ENCODE measurements at regions not wholly inside any gene's neighbourhood (a gene's known extent, or its start where the extent isn't known, plus 50 kb on each side); places are given as distances from the start of the nearest gene placed in this dataset.

- Histone ChIP-seq H3K36me3 (ENCODE audit: insufficient read depth, low read length) (no peaks in the 10 kb centered on the region), H3K4me3 (ENCODE audit: low read length) (no peak overlapping the region), H3K9me3 (ENCODE audit: insufficient read depth, low read depth, low read length) (no peaks in the 10 kb centered on the region), H3K9ac (ENCODE audit: low read depth, low read length) (no peak overlapping the region), H3K4me1 (ENCODE audit: insufficient read depth, low read length) (peaks cover 17% of the 10 kb centered on the region; the same call in 1 of the 2 replicates), H3K27me3 (ENCODE audit: insufficient read depth, low read length) (no peaks in the 10 kb centered on the region), H3K27ac (ENCODE audit: low read depth, low read length) (no peak overlapping the region)
- 91% methylated on average over 1 of the region's 1 CpG for WGBS
These were observed 407.4 kb downstream of the SMARCA1 start for GRCh38 chrX:129115935-129116334.

- no peak overlapping the region for H3K9ac ChIP-seq (ENCODE audit: low read depth, low read length)
- no peaks in the 10 kb centered on the region for H3K27me3 ChIP-seq (ENCODE audit: insufficient read depth, low read length)
- no peaks in the 10 kb centered on the region for H3K36me3 ChIP-seq (ENCODE audit: insufficient read depth, low read length)
- peaks cover 17% of the 10 kb centered on the region; the same call in 1 of the 2 replicates for H3K4me1 ChIP-seq (ENCODE audit: insufficient read depth, low read length)
- no peak overlapping the region for H3K4me3 ChIP-seq (ENCODE audit: low read length)
- H3K27ac ChIP-seq (ENCODE audit: low read depth, low read length): no peak overlapping the region
- no peaks in the 10 kb centered on the region for H3K9me3 ChIP-seq (ENCODE audit: insufficient read depth, low read depth, low read length)
- 18% methylated on average over 1 of the region's 1 CpG for WGBS
These were observed 408.2 kb downstream of the SMARCA1 start for GRCh38 chrX:129115104-129115503.

- Histone ChIP-seq H3K9me3 (ENCODE audit: insufficient read depth, low read depth, low read length) (no peaks in the 10 kb centered on the region), H3K36me3 (ENCODE audit: insufficient read depth, low read length) (no peaks in the 10 kb centered on the region), H3K9ac (ENCODE audit: low read depth, low read length) (no peak overlapping the region), H3K4me1 (ENCODE audit: insufficient read depth, low read length) (peaks cover 9% of the 10 kb centered on the region; the same call in 1 of the 2 replicates), H3K4me3 (ENCODE audit: low read length) (no peak overlapping the region), H3K27me3 (ENCODE audit: insufficient read depth, low read length) (no peaks in the 10 kb centered on the region), H3K27ac (ENCODE audit: low read depth, low read length) (no peak overlapping the region)
- 90% methylated on average over 15 of the region's 15 CpGs for WGBS
These were observed 412.1 kb downstream of the SMARCA1 start for GRCh38 chrX:129111081-129111798.

GRCh38 chrX:129108936-129109335 lies 414.4 kb downstream of the SMARCA1 start:
- Histone ChIP-seq H3K4me1 (ENCODE audit: insufficient read depth, low read length) (peaks cover 6% of the 10 kb centered on the region; the same call in 1 of the 2 replicates), H3K36me3 (ENCODE audit: insufficient read depth, low read length) (no peaks in the 10 kb centered on the region), H3K9ac (ENCODE audit: low read depth, low read length) (no peak overlapping the region), H3K27me3 (ENCODE audit: insufficient read depth, low read length) (no peaks in the 10 kb centered on the region), H3K4me3 (ENCODE audit: low read length) (no peak overlapping the region), H3K27ac (ENCODE audit: low read depth, low read length) (no peak overlapping the region), H3K9me3 (ENCODE audit: insufficient read depth, low read depth, low read length) (no peaks in the 10 kb centered on the region)
- 95% methylated on average over 3 of the region's 4 CpGs for WGBS

GRCh38 chrX:129099207-129099606 lies 424.1 kb downstream of the SMARCA1 start:
- WGBS: 94% methylated on average over 1 of the region's 3 CpGs
- H3K4me1 ChIP-seq (ENCODE audit: insufficient read depth, low read length): peaks cover 20% of the 10 kb centered on the region
- H3K9me3 ChIP-seq (ENCODE audit: insufficient read depth, low read depth, low read length): no peaks in the 10 kb centered on the region
- H3K4me3 ChIP-seq (ENCODE audit: low read length): no peak overlapping the region
- no peak overlapping the region for H3K9ac ChIP-seq (ENCODE audit: low read depth, low read length)
- H3K27ac ChIP-seq (ENCODE audit: low read depth, low read length): no peak overlapping the region
- H3K36me3 ChIP-seq (ENCODE audit: insufficient read depth, low read length): no peaks in the 10 kb centered on the region; the same call in 1 of the 2 replicates
- no peaks in the 10 kb centered on the region for H3K27me3 ChIP-seq (ENCODE audit: insufficient read depth, low read length)

- no peak overlapping the region for H3K4me3 ChIP-seq (ENCODE audit: low read length)
- H3K36me3 ChIP-seq (ENCODE audit: insufficient read depth, low read length): no peaks in the 10 kb centered on the region; the same call in 1 of the 2 replicates
- no peak overlapping the region for H3K27ac ChIP-seq (ENCODE audit: low read depth, low read length)
- H3K27me3 ChIP-seq (ENCODE audit: insufficient read depth, low read length): no peaks in the 10 kb centered on the region
- no peaks in the 10 kb centered on the region for H3K9me3 ChIP-seq (ENCODE audit: insufficient read depth, low read depth, low read length)
- H3K4me1 ChIP-seq (ENCODE audit: insufficient read depth, low read length): peaks cover 31% of the 10 kb centered on the region
- H3K9ac ChIP-seq (ENCODE audit: low read depth, low read length): no peak overlapping the region
These were observed 425.6 kb downstream of the SMARCA1 start for GRCh38 chrX:129097668-129098067.

GRCh38 chrX:129093706-129094105 lies 429.6 kb downstream of the SMARCA1 start:
- Histone ChIP-seq H3K9me3 (ENCODE audit: insufficient read depth, low read depth, low read length) (no peaks in the 10 kb centered on the region), H3K4me3 (ENCODE audit: low read length) (no peak overlapping the region), H3K27me3 (ENCODE audit: insufficient read depth, low read length) (no peaks in the 10 kb centered on the region), H3K4me1 (ENCODE audit: insufficient read depth, low read length) (peaks cover 46% of the 10 kb centered on the region), H3K27ac (ENCODE audit: low read depth, low read length) (no peak overlapping the region), H3K36me3 (ENCODE audit: insufficient read depth, low read length) (no peaks in the 10 kb centered on the region; the same call in 1 of the 2 replicates), H3K9ac (ENCODE audit: low read depth, low read length) (no peak overlapping the region)
- WGBS: 89% methylated on average over 1 of the region's 2 CpGs

GRCh38 chrX:129092757-129093156 lies 430.5 kb downstream of the SMARCA1 start:
- no peak overlapping the region for H3K4me3 ChIP-seq (ENCODE audit: low read length)
- no peaks in the 10 kb centered on the region for H3K9me3 ChIP-seq (ENCODE audit: insufficient read depth, low read depth, low read length)
- no peaks in the 10 kb centered on the region; the same call in 1 of the 2 replicates for H3K36me3 ChIP-seq (ENCODE audit: insufficient read depth, low read length)
- H3K9ac ChIP-seq (ENCODE audit: low read depth, low read length): no peak overlapping the region
- H3K4me1 ChIP-seq (ENCODE audit: insufficient read depth, low read length): peaks cover 44% of the 10 kb centered on the region
- H3K27ac ChIP-seq (ENCODE audit: low read depth, low read length): peak overlapping the region; percentile 95
- H3K27me3 ChIP-seq (ENCODE audit: insufficient read depth, low read length): no peaks in the 10 kb centered on the region

- H3K9me3 ChIP-seq (ENCODE audit: insufficient read depth, low read depth, low read length): no peaks in the 10 kb centered on the region
- H3K27me3 ChIP-seq (ENCODE audit: insufficient read depth, low read length): no peaks in the 10 kb centered on the region
- no peaks in the 10 kb centered on the region; the same call in 1 of the 2 replicates for H3K36me3 ChIP-seq (ENCODE audit: insufficient read depth, low read length)
- 85% methylated on average over 2 of the region's 2 CpGs for WGBS
- H3K9ac ChIP-seq (ENCODE audit: low read depth, low read length): peak overlapping the region; percentile 31; the same call in 1 of the 2 replicates
- peak overlapping the region; percentile 45 for H3K4me3 ChIP-seq (ENCODE audit: low read length)
- H3K27ac ChIP-seq (ENCODE audit: low read depth, low read length): peak overlapping the region; percentile 95
- H3K4me1 ChIP-seq (ENCODE audit: insufficient read depth, low read length): peaks cover 44% of the 10 kb centered on the region
These were observed 431.0 kb downstream of the SMARCA1 start for GRCh38 chrX:129092242-129092641.

GRCh38 chrX:129091097-129091496 lies 432.2 kb downstream of the SMARCA1 start:
- H3K9me3 ChIP-seq (ENCODE audit: insufficient read depth, low read depth, low read length): no peaks in the 10 kb centered on the region
- peaks cover 44% of the 10 kb centered on the region for H3K4me1 ChIP-seq (ENCODE audit: insufficient read depth, low read length)
- H3K4me3 ChIP-seq (ENCODE audit: low read length): peak overlapping the region; percentile 45
- WGBS: 8% methylated on average over 2 of the region's 2 CpGs
- peak overlapping the region; percentile 73 for H3K9ac ChIP-seq (ENCODE audit: low read depth, low read length)
- no peaks in the 10 kb centered on the region for H3K36me3 ChIP-seq (ENCODE audit: insufficient read depth, low read length)
- peak overlapping the region; percentile 95 for H3K27ac ChIP-seq (ENCODE audit: low read depth, low read length)
- H3K27me3 ChIP-seq (ENCODE audit: insufficient read depth, low read length): no peaks in the 10 kb centered on the region

- H3K27me3 ChIP-seq (ENCODE audit: insufficient read depth, low read length): no peaks in the 10 kb centered on the region
- 93% methylated on average over 7 of the region's 7 CpGs for WGBS
- peaks cover 3% of the 10 kb centered on the region; the same call in 1 of the 2 replicates for H3K36me3 ChIP-seq (ENCODE audit: insufficient read depth, low read length)
- H3K9ac ChIP-seq (ENCODE audit: low read depth, low read length): no peak overlapping the region
- H3K4me1 ChIP-seq (ENCODE audit: insufficient read depth, low read length): peaks cover 22% of the 10 kb centered on the region
- no peak overlapping the region for H3K4me3 ChIP-seq (ENCODE audit: low read length)
- no peak overlapping the region for H3K27ac ChIP-seq (ENCODE audit: low read depth, low read length)
- peaks cover 3% of the 10 kb centered on the region; the same call in 1 of the 2 replicates for H3K9me3 ChIP-seq (ENCODE audit: insufficient read depth, low read depth, low read length)
These were observed 436.5 kb downstream of the SMARCA1 start for GRCh38 chrX:129086802-129087201.

All from HUES64 (cell line).